Muscle layer of duodenum (tissue), 2 donors: ENCODE measurements at regions not wholly inside any gene's neighbourhood (a gene's known extent, or its start where the extent isn't known, plus 50 kb on each side); places are given as distances from the start of the nearest gene placed in this dataset.

Experiments used
- H3K27ac ChIP-seq: one replicate; pipeline ENCODE4 v1.7.0; 2013; ENCODE audit warnings: mild to moderate bottlenecking, low read length
- H3K27me3 ChIP-seq: one replicate; pipeline ENCODE4 v1.7.0; 2013; ENCODE audit warnings: low read depth, mild to moderate bottlenecking, control low read depth, low read length
- H3K36me3 ChIP-seq, 2 donors: one replicate each; pipeline ENCODE4 v1.7.0; 2013; ENCODE audit warnings: low read length in 2 of 2, control low read depth in 1 of 2, mild to moderate bottlenecking in 1 of 2; ENCODE audit not compliant: insufficient read depth in 2 of 2, control insufficient read depth in 1 of 2
- H3K4me1 ChIP-seq, 2 donors: one replicate each; pipeline ENCODE4 v1.7.0; 2013; ENCODE audit warnings: low read length in 2 of 2, mild to moderate bottlenecking in 2 of 2, control low read depth in 1 of 2, moderate library complexity in 1 of 2; ENCODE audit not compliant: insufficient read depth in 2 of 2, control insufficient read depth in 1 of 2
- H3K4me3 ChIP-seq, 2 donors: one replicate each; pipeline ENCODE4 v1.7.0; 2013; ENCODE audit warnings: low read length in 2 of 2, low read depth in 1 of 2, mild to moderate bottlenecking in 1 of 2
- H3K9me3 ChIP-seq, 2 donors: one replicate each; pipeline ENCODE4 v1.7.0; 2013; ENCODE audit warnings: low read length in 2 of 2, control low read depth in 1 of 2, mild to moderate bottlenecking in 1 of 2; ENCODE audit not compliant: control insufficient read depth in 1 of 2
- donor health status: healthy.

DNA sequence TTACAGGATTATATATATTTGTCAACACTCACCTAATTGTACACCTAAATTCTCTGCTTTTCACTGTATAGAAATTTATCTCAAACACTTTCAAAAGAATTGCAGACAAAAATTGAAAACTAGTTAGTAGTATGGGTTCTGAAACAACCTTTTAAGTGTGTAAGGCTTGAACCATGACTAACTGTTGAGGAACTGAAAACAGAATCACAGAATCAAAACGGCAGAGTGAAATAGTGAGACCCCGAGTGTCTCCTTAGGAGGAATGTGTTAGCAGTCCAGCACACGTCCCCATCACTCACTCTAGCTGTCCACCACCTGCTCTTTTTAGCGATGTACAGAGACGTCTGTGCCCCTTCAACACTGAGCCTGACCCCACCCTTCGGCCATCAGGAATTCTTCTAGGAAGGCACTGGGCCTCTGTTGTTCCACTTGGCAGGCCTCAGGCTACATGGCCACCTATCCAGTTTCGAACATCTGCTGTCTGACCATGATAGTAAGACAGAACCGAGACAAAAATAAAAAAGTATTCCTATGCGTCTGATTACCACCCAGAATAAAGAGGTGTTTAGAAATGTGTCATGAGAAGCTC lies 227.4 kb downstream of the C6orf118 start:
- no peaks in the 10 kb centered on the region for H3K4me1 ChIP-seq
- H3K27ac ChIP-seq, result no peak overlapping the region
- no peaks in the 10 kb centered on the region for H3K36me3 ChIP-seq
- H3K27me3 ChIP-seq, result no peaks in the 10 kb centered on the region
- no peak overlapping the region for H3K4me3 ChIP-seq
- H3K9me3 ChIP-seq, result no peaks in the 10 kb centered on the region

DNA sequence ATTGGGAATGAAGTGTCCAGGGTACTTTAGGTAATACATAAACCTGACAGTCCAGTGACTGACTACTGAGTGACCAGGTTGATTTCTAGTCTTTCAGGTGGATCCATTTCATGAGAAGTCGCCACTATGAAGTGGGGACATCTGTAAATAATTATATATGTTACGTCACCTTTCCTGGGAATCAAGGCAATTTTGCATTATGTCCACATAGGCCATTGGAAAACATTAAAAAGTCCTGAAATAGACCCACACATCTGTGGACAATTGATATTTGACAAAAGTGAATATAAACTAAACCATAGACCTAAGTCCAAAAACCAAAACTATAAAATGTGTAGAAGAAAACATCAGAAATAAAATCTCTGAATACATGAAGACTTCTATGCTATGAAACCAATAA lies 231.5 kb downstream of the C6orf118 start:
- Histone ChIP-seq H3K4me1 (no peaks in the 10 kb centered on the region), H3K4me3 (no peak overlapping the region), H3K27me3 (no peaks in the 10 kb centered on the region), H3K36me3 (no peaks in the 10 kb centered on the region), H3K27ac (no peak overlapping the region), H3K9me3 (no peaks in the 10 kb centered on the region)

DNA sequence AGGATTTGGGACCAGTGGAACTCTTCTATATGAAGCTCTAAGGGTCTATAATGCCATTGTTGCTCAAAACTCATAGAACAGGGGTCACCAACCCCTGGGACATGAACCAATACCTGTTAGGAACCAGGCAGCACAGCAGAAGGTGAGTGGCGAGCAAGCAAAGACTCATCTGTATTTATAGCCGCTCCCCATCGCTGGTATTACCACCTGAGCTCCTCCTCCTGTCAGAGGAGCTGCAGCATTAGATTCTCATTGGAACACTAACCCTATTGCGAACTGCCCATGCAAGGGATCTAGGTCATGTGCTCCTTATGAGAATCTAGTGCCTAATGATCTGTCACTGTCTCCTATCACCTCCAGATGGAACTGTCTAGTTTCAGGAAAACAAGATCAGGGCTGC lies 237.5 kb downstream of the C6orf118 start:
- Histone ChIP-seq H3K36me3 (no peaks in the 10 kb centered on the region), H3K9me3 (no peaks in the 10 kb centered on the region), H3K27me3 (no peaks in the 10 kb centered on the region), H3K4me1 (no peaks in the 10 kb centered on the region), H3K4me3 (no peak overlapping the region), H3K27ac (no peak overlapping the region)

DNA sequence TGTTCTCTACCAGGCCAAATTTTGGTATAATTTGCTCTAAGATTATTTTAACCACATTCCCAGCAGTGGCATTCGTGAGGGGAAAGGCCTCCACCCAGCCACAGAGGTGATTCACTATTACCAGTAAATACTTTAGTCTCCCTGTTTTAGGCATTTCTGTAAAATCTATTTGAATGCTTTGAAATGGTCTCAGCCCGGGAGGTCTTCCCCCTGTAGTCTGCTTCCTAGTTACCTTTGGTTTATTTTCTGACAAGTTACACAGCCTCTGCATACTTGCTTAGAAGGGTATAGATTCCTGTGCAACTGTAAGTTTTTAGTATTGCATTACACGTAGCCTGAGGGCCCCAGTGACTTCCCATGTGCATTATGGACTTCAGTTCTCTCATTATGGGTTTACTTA lies 248.7 kb downstream of the C6orf118 start:
- H3K4me3 ChIP-seq, result no peak overlapping the region
- H3K4me1 ChIP-seq, result no peaks in the 10 kb centered on the region
- no peaks in the 10 kb centered on the region for H3K9me3 ChIP-seq

DNA sequence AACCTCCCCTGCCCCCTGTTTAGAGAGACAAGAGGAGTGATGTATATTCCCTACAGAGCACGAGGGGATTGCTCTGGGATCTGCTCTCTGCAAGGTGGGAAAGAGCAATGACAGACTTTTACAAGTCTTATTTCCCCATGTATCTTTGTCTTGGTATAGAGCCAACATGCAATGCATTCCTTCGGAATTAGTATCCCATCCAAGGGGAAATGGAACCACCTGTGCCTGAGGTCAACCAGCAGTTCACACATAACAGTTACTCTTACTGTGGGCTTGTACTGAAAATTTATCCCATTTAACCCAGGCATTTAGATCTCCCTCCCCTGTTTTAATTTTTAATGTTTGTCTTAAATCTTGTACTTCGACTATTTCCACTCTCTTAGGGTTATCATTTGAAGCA lies 250.4 kb downstream of the C6orf118 start:
- H3K4me1 ChIP-seq, result no peaks in the 10 kb centered on the region
- no peaks in the 10 kb centered on the region for H3K36me3 ChIP-seq
- H3K4me3 ChIP-seq, result no peak overlapping the region
- H3K27ac ChIP-seq, result no peak overlapping the region
- no peaks in the 10 kb centered on the region for H3K9me3 ChIP-seq
- H3K27me3 ChIP-seq, result no peaks in the 10 kb centered on the region

More for the DNA sequence above, 248.7 kb downstream of the C6orf118 start:
- H3K36me3 ChIP-seq, result no peaks in the 10 kb centered on the region
- H3K27ac ChIP-seq, result no peak overlapping the region
- no peaks in the 10 kb centered on the region for H3K27me3 ChIP-seq

DNA sequence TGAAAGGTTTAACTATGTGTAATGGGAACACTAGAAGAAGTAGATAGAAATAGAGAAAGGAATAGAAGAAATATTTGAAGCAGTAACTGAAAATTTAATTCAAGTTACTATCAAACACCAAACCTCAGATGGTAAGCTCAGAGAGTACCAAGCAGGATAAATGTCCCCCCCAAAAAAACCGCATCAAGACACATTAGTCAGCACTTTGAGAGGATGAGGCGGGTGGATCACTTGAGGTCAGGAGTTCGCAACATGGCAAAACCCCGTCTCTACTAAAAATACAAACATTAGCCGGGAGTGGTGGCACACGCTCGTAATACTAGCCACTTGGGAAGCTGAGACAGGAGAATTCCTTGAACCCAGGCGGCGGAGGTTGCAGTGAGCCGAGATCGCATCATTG lies 253.1 kb downstream of the C6orf118 start:
- H3K27me3 ChIP-seq, result no peaks in the 10 kb centered on the region
- H3K9me3 ChIP-seq, result no peaks in the 10 kb centered on the region
- H3K27ac ChIP-seq, result no peak overlapping the region
- H3K4me3 ChIP-seq, result no peak overlapping the region
- no peaks in the 10 kb centered on the region for H3K4me1 ChIP-seq
- H3K36me3 ChIP-seq, result no peaks in the 10 kb centered on the region

DNA sequence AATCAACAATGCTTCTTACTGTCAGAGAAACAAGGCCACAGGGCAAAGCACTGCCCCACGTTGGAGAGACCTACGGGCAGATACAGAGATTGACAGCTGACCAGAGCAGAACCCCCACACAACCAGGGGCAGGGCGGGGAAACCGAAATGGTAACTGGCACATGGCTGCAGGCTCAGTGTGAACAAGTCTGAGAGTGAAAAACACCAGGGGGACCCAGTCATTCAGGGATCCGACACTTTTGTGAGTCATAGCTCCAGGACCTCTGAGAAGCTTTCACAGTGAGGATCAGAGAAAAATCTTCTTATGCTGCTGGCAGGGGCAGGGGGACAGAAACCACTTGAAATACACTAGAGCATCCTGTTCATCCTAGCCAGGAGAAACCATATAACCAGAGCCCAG lies 254.2 kb downstream of the C6orf118 start:
- H3K9me3 ChIP-seq, result no peaks in the 10 kb centered on the region
- no peaks in the 10 kb centered on the region for H3K4me1 ChIP-seq
- H3K4me3 ChIP-seq, result no peak overlapping the region
- H3K36me3 ChIP-seq, result no peaks in the 10 kb centered on the region
- H3K27ac ChIP-seq, result no peak overlapping the region
- H3K27me3 ChIP-seq, result no peaks in the 10 kb centered on the region

DNA sequence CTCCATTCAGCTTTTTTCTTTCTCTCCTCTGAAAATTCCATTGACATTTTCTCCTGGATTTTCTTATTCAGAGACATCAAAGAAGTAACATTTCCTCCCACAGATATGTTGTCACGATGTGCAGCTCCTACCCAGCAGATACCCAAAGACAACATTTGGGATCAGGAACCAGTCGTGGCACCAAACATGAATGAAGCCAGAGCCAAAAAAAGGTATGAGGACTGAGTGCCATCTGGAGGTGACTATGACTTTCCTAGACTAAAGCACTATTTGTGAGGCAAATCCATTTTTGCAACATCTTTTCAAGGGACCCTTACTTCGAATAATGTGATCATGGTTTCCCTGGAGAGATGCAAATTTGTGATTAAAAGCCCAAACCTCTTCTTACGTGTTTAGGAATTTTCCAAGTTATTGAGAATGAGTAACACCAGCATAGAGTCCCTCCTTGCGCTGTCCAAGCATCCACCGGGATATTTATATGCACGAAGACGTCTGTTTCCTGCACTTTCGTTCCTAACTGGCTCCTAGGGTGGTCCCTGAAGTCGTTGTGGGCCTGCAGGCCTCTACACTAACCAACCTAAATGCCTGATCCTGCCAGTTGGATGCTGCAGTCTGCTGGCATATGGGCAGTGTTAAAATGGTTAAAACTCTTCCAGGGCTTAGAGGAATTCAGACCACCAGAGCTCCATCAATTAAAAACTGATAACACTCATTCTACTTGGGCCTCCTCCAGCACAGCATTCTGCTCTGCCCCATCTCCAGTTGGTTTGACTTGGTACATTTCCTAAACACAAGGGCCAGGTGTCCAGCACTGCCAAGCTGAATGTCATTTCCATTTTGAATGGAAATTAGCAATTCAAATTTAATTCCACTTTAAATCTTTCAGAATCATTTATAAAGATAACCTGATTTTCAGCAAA lies 256.6 kb downstream of the C6orf118 start:
- no peaks in the 10 kb centered on the region for H3K4me1 ChIP-seq
- H3K27me3 ChIP-seq, result no peaks in the 10 kb centered on the region
- H3K36me3 ChIP-seq, result no peaks in the 10 kb centered on the region
- no peak overlapping the region for H3K4me3 ChIP-seq
- H3K27ac ChIP-seq, result no peak overlapping the region
- H3K9me3 ChIP-seq, result peaks cover 0 to 12% of the 10 kb centered on the region in 2 donors

DNA sequence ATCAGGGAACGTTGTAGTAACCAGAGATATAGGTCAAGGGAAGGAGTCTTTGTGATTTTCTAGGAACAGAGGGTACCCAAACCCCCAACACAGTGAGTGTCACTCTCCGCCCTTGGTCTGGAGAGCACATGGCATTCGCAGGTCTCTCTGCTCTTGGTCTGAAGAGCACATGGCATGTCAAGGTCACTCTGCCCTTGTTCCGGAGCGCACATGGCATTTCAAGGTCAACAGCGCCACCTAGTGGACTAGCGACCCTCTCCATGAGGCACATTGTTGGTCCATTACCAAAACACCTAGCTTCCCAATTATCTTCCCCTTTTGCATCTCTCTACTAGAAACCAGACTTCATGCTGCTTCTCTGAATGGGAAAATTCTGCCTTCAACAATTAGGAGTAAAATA lies 260.0 kb downstream of the C6orf118 start:
- Histone ChIP-seq H3K27ac (no peak overlapping the region), H3K4me1 (no peaks in the 10 kb centered on the region), H3K9me3 (peaks cover 0 to 12% of the 10 kb centered on the region in 2 donors), H3K36me3 (no peaks in the 10 kb centered on the region), H3K27me3 (no peaks in the 10 kb centered on the region), H3K4me3 (no peak overlapping the region)

DNA sequence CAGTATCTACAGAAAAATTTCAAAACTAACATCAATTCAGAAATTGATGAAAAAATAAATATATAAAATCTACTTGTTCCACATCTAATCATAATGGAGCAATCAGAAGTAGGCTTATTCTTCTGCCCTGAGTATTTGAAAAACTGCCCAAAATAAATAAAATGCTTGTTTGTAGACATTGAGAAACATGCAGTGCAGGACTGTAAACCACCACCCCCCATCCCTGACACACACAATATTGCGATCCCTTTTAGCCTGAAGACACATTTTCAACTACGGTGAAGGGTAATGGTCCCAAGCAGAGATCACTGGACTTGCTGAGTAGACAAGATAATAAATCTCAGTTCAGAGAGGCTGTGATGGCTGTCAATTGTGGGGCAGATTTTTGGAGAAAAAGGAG lies 261.5 kb downstream of the C6orf118 start:
- Histone ChIP-seq H3K27ac (no peak overlapping the region), H3K4me1 (no peaks in the 10 kb centered on the region), H3K36me3 (no peaks in the 10 kb centered on the region), H3K4me3 (no peak overlapping the region), H3K9me3 (peaks cover 0 to 12% of the 10 kb centered on the region in 2 donors), H3K27me3 (no peaks in the 10 kb centered on the region)

DNA sequence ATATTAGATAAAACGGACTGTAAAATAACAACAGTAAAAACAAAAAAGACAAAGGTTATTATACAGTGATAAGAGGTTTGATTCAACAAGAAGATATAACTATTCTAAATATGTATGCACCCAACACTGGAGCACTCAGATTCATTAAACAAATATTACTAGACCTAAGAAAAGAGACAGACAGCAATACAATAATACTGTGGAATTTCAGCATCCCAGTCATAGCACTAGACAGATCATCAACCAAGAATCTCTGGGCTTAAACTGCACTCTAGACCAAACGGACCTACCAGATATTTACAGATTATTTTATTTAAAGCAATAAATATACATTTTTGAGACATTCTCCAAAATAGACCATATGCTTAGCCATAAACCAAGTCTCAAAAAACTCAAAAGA lies 263.8 kb downstream of the C6orf118 start:
- Histone ChIP-seq H3K36me3 (no peaks in the 10 kb centered on the region), H3K27me3 (no peaks in the 10 kb centered on the region), H3K4me3 (no peak overlapping the region), H3K4me1 (no peaks in the 10 kb centered on the region), H3K27ac (no peak overlapping the region), H3K9me3 (peaks cover 0 to 12% of the 10 kb centered on the region in 2 donors)
